IMR-90 (cell line): ENCODE measurements at regions not wholly inside any gene's neighbourhood (a gene's known extent, or its start where the extent isn't known, plus 50 kb on each side); places are given as distances from the start of the nearest gene placed in this dataset. TPM values are rescaled to one million over a fixed set of nuclear protein-coding genes. Genes with fewer than 3 reads are reported as not detected.
"Not testable (repeated sequence)": the region's sequence is repeated elsewhere in the genome, so short reads cannot be mapped to it uniquely, and the experiment has no call there.

Experiments used
- ATAC-seq: fragments of 200-7000 bp; cut with Tn5 transposase; 2 replicates; pipeline ENCODE4 v1.9.1; 2020; ENCODE audit warnings: low read depth, mild to moderate bottlenecking, moderate library complexity
- BruUV-seq: library from RNA; stranded (reverse); fragments of 400-500 nt; replicated peaks from 2 replicates; lab custom pipeline; 2021; lab: Mats Ljungman, UMichigan
- CTCF ChIA-PET: fragments of 300-600 bp; formaldehyde crosslinking; extraction: SDS; loops from one replicate; lab custom pipeline; 2021; ENCODE audit warnings: antibody characterized with exemption; lab: Yijun Ruan, JAX
- POLR2A ChIA-PET: fragments of 300-600 bp; sonication (Branson Sonifier 250); formaldehyde crosslinking; loops from one replicate; lab custom pipeline; 2022; ENCODE audit warnings: antibody characterized with exemption; ENCODE audit not compliant: unreplicated experiment; lab: Charles Lee
- DNase-seq: peaks from one replicate; pipeline ENCODE4 v3.0.0; 2013
- H2AFZ ChIP-seq: replicated peaks from 2 replicates; pipeline ENCODE3; 2013; ENCODE audit warnings: low read length, mild to moderate bottlenecking; ENCODE audit not compliant: poor library complexity
- H2AK5ac ChIP-seq: 2 replicates; pipeline ENCODE4 v1.6.1; 2013; ENCODE audit warnings: low read depth, low read length, inconsistent platforms
- H2AK9ac ChIP-seq: replicated peaks from 2 replicates; pipeline ENCODE3; 2013; ENCODE audit warnings: mild to moderate bottlenecking, low read depth, low read length, moderate library complexity; ENCODE audit not compliant: poor library complexity
- H2BK120ac ChIP-seq: 2 replicates; pipeline ENCODE4 v1.6.1; 2013; ENCODE audit warnings: low read depth, low read length, inconsistent platforms
- H2BK15ac ChIP-seq: 3 replicates; pipeline ENCODE4 v1.6.1; 2013; ENCODE audit warnings: low read depth, low read length, inconsistent platforms
- H2BK20ac ChIP-seq: 2 replicates; pipeline ENCODE4 v1.6.1; 2013; ENCODE audit warnings: low read depth, mild to moderate bottlenecking, inconsistent platforms, low read length, moderate library complexity
- H2BK5ac ChIP-seq: 2 replicates; pipeline ENCODE4 v1.6.1; 2013; ENCODE audit warnings: mild to moderate bottlenecking, low read depth, low read length, inconsistent platforms; ENCODE audit not compliant: poor library complexity, severe bottlenecking
- H3K14ac ChIP-seq: replicated peaks from 2 replicates; pipeline ENCODE4 v1.6.1; 2013; ENCODE audit warnings: low read depth, low read length, inconsistent platforms
- H3K18ac ChIP-seq: 2 replicates; pipeline ENCODE4 v1.6.1; 2013; ENCODE audit warnings: low read depth, low read length, control low read depth
- H3K23ac ChIP-seq: 2 replicates; pipeline ENCODE4 v1.6.1; 2013; ENCODE audit warnings: low read depth, low read length, inconsistent platforms
- H3K27ac ChIP-seq: 2 replicates; pipeline ENCODE4 v1.5.1; 2013; ENCODE audit warnings: mild to moderate bottlenecking, control low read depth, low read length; ENCODE audit not compliant: insufficient read depth
- H3K27me3 ChIP-seq: 2 replicates; pipeline ENCODE4 v1.6.1; 2013; ENCODE audit warnings: low read length; ENCODE audit not compliant: control insufficient read depth, insufficient read depth
- H3K36me3 ChIP-seq: 2 replicates; pipeline ENCODE4 v1.6.1; 2013; ENCODE audit warnings: low read length, mixed read lengths; ENCODE audit not compliant: control insufficient read depth, insufficient read depth
- H3K4ac ChIP-seq: 2 replicates; pipeline ENCODE4 v1.6.1; 2013; ENCODE audit warnings: low read depth, low read length, inconsistent platforms
- H3K4me1 ChIP-seq: 2 replicates; pipeline ENCODE4 v1.6.1; 2013; ENCODE audit warnings: low read length, mixed read lengths; ENCODE audit not compliant: control insufficient read depth, insufficient read depth
- H3K4me2 ChIP-seq: 2 replicates; pipeline ENCODE4 v1.6.1; 2013; ENCODE audit warnings: low read depth, mild to moderate bottlenecking, control low read depth, low read length, moderate library complexity
- H3K4me3 ChIP-seq: 2 replicates; pipeline ENCODE4 v1.5.1; 2013; ENCODE audit warnings: low read depth, mild to moderate bottlenecking, control low read depth, low read length, moderate library complexity; ENCODE audit not compliant: insufficient read depth
- H3K56ac ChIP-seq: 2 replicates; pipeline ENCODE4 v1.6.1; 2013; ENCODE audit warnings: low read length, inconsistent platforms; ENCODE audit not compliant: insufficient read depth; ENCODE audit errors: extremely low read depth
- H3K79me1 ChIP-seq, 2 experiments: 2 replicates each; pipeline ENCODE4 v1.6.1; 2013; ENCODE audit warnings: low read length in 2 of 2, inconsistent platforms in 1 of 2, low read depth in 1 of 2
- H3K9ac ChIP-seq: 2 replicates; pipeline ENCODE4 v1.6.1; 2013; ENCODE audit warnings: low read depth, low read length, control low read depth
- H3K9me1 ChIP-seq: 2 replicates; pipeline ENCODE4 v1.6.1; 2013; ENCODE audit warnings: low read length, inconsistent platforms; ENCODE audit not compliant: insufficient read depth
- H3K9me3 ChIP-seq: 2 replicates; pipeline ENCODE4 v1.6.1; 2013; ENCODE audit warnings: low read length; ENCODE audit not compliant: control insufficient read depth, insufficient read depth
- H4K20me1 ChIP-seq: 2 replicates; pipeline ENCODE4 v1.6.1; 2013; ENCODE audit warnings: low read length, inconsistent platforms; ENCODE audit not compliant: insufficient read depth
- H4K5ac ChIP-seq: 2 replicates; pipeline ENCODE4 v1.6.1; 2013; ENCODE audit warnings: mild to moderate bottlenecking, low read depth, low read length, control low read depth
- H4K8ac ChIP-seq, 2 experiments: 2 replicates each; pipeline ENCODE4 v1.6.1; 2013; ENCODE audit warnings: low read depth in 2 of 2, low read length in 2 of 2, control low read depth in 1 of 2, inconsistent platforms in 1 of 2
- H4K91ac ChIP-seq: 2 replicates; pipeline ENCODE4 v1.6.1; 2013; ENCODE audit warnings: low read depth, low read length, inconsistent platforms; ENCODE audit not compliant: insufficient read depth
- WGBS, 2 experiments: methylation state at CpG; one replicate each; pipeline versions ENCODE4 v1.1.5 to v1.1.7; 2013; ENCODE audit warnings: missing lambda C conversion rate in 2 of 2; ENCODE audit not compliant: insufficient read length in 1 of 2; ENCODE audit errors: extremely low coverage in 2 of 2; 5-methylcytosine and 5-hydroxymethylcytosine counted together
- dilution Hi-C: fragments of 300-500 bp; cut with HindIII; formaldehyde crosslinking; loops from one replicate; pipeline ENCODE4 v1.14.3; 2018; ENCODE audit warnings: low sequenced_read_pairs; ENCODE audit not compliant: unreplicated experiment
- in situ Hi-C: fragments of 300-500 bp; cut with MboI; formaldehyde crosslinking; loops from 3 replicates; pipeline ENCODE4 v1.14.3; 2019; ENCODE audit warnings: low sequenced_read_pairs, inconsistent platforms, mixed read lengths
- intact Hi-C: fragments of 100-400 bp; cut with micrococcal nuclease; formaldehyde crosslinking; loops from 2 replicates; pipeline ENCODE4 v1.10.0; 2022
- microRNA-seq, 2 experiments: library from miRNA; stranded (forward) in 1 of 2; unstranded in 1 of 2; fragments of 10-50 nt in 1 of 2; fragments of <30 nt in 1 of 2; gene quantifications in 1 of 2; microRNA quantifications in 1 of 2; one replicate each; pipeline versions ENCODE3 to v1.1.0; 2013 to 2020; ENCODE audit not compliant: insufficient read depth in 1 of 2, insufficient read length in 1 of 2, unreplicated experiment in 1 of 2
- small RNA-seq, 5 experiments: library from RNA; depleted of rRNA; stranded (forward); fragments of <200 nt; gene quantifications; one replicate each; pipeline ENCODE3, GENCODE V24; 2012

- POLR2A ChIA-PET, dilution Hi-C loops, in situ Hi-C loops: not testable (repeated sequence)
Measured at GRCh38 chr17:43283606-43284005, 49.8 kb upstream of the RNU2-1 start.

More at GRCh38 chr17:43283606-43284005, 49.8 kb upstream of the RNU2-1 start:
- H2BK120ac ChIP-seq, H3K36me3 ChIP-seq, ATAC-seq, H3K4me1 ChIP-seq, H3K23ac ChIP-seq, H2AK9ac ChIP-seq, H3K4ac ChIP-seq, CTCF ChIA-PET, H4K5ac ChIP-seq, H2BK5ac ChIP-seq, H4K91ac ChIP-seq, H3K9me1 ChIP-seq, H3K4me2 ChIP-seq, H4K20me1 ChIP-seq, H3K79me1 ChIP-seq, H3K4me3 ChIP-seq, H2BK15ac ChIP-seq, H3K18ac ChIP-seq, H3K14ac ChIP-seq, DNase-seq, intact Hi-C loops, H4K8ac ChIP-seq, H3K9me3 ChIP-seq, H3K9ac ChIP-seq, BruUV-seq, H3K27me3 ChIP-seq, H3K27ac ChIP-seq, H2AFZ ChIP-seq, H2AK5ac ChIP-seq, H3K56ac ChIP-seq, H2BK20ac ChIP-seq: not testable (repeated sequence)
- no CpG with 5 or more reads among the region's 15 CpGs for WGBS, 2 experiments

Small RNA genes lying in the stretch of these regions (microRNA-seq; reads per million reads assigned to microRNA genes)
- gene RF00004 (ENCODE audit: insufficient read depth, insufficient read length) = not detected

Small RNA genes lying in the stretch of these regions (small RNA-seq; reads per million reads assigned to genes)
- 0 to 0.04 (median 0) reads per million in 5 experiments for gene RF00004
